KOPT-K1 (cell line): ENCODE measurements at regions not wholly inside any gene's neighbourhood (a gene's known extent, or its start where the extent isn't known, plus 50 kb on each side); places are given as distances from the start of the nearest gene placed in this dataset.
"Not testable (repeated sequence)": the region's sequence is repeated elsewhere in the genome, so short reads cannot be mapped to it uniquely, and the experiment has no call there.

Source experiments
- H3K27ac ChIP-seq: fragments of 200-600 bp; sonication (generic); 2 replicates; pipeline ENCODE4 v1.5.1; 2016; ENCODE audit warnings: antibody characterized with exemption, mild to moderate bottlenecking, low read depth, low read length; ENCODE audit not compliant: poor library complexity, severe bottlenecking
- H3K36me3 ChIP-seq: fragments of 200-600 bp; sonication (generic); 2 replicates; pipeline ENCODE4 v1.5.1; 2017; ENCODE audit warnings: antibody characterized with exemption, mild to moderate bottlenecking, low read length, moderate library complexity; ENCODE audit not compliant: insufficient read depth
- H3K9me3 ChIP-seq: fragments of 200-600 bp; sonication (generic); 2 replicates; pipeline ENCODE4 v1.5.1; 2017; ENCODE audit warnings: antibody characterized with exemption, low read length, mild to moderate bottlenecking; ENCODE audit not compliant: insufficient read depth, poor library complexity, severe bottlenecking

DNA sequence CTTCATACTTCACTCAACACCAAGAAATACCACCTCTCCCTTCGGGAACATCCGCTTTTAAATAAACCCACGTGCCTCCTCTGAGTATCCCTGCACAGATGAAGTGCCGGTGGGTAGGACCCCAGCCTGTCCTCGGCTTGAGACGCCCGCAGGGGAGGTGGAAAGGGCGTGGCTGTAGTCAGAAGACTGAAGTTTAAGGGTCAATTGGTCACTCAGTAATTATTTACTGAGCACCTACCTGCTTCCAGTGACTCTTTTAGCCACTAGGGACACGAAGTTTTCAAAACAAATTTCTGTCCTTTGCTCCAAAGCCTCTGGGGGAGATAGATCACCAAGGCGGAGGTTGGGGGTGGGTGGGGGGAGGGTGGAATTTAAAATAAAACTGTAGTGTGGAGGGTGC lies 309.4 kb downstream of the VRK1 start:
- Histone ChIP-seq H3K9me3 (peaks cover 15% of the 10 kb centered on the region), H3K36me3 (no peaks in the 10 kb centered on the region), H3K27ac (no peak overlapping the region)

DNA sequence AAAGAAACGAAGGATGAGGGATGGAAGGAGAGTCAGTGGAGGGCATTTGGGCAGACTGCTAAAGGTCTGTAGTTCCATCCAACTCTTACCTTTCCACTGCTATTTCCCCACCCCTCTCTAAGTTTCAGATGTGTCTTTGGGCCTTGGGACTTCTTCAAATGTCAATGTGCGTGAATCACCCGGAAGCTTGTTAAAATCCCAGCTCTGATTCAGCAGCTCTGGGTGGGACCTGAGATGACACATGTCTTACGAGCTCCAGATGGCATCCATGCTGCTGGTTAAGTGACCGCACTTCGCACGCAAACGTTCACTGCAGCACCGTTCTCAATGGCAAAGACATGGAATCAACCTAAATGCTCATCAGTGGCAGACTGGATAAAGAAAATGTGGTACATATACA lies 309.9 kb downstream of the VRK1 start:
- H3K9me3 ChIP-seq: peaks cover 15% of the 10 kb centered on the region
- no peak overlapping the region for H3K27ac ChIP-seq
- H3K36me3 ChIP-seq: no peaks in the 10 kb centered on the region

DNA sequence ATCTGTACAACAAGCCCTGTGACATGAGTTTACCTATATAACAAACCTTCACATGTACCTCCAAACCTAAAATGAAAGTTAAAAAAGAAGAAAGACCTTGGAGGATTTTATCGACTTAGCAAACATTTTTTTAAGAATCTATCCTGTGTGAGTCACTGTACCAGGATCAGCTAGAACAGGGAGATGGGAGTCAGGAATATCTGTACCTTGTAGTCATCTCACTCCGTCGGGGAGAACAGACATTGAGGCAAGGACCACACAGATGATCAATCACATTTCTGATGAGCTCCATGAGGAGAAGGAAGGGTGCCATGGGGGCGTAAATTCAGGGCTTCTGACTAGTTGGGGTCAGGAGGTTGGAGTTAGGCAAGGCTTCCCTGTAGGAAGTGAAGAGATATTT lies 310.6 kb downstream of the VRK1 start:
- no peaks in the 10 kb centered on the region for H3K36me3 ChIP-seq
- H3K9me3 ChIP-seq: peaks cover 15% of the 10 kb centered on the region
- no peak overlapping the region for H3K27ac ChIP-seq

DNA sequence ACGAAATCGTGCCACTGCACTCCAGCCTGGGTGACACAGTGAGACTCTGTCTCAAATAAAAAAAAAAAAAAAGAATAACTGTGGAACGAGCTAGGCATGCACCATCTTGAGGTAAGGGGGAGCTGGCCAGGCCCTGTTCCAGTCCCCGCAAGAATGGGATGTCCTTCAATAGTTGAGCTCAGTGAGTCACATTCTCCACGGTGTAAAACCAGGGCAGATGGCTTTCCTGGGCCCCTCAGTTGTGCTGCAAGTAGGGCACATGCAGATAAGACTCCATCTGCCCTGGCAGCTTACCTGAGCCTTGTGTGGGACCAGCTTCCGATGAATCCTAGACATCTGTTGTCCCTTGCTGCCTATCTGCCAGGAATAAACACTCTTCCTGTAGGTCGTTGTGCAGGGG lies 312.1 kb downstream of the VRK1 start:
- peaks cover 15% of the 10 kb centered on the region for H3K9me3 ChIP-seq
- H3K27ac ChIP-seq: no peak overlapping the region

DNA sequence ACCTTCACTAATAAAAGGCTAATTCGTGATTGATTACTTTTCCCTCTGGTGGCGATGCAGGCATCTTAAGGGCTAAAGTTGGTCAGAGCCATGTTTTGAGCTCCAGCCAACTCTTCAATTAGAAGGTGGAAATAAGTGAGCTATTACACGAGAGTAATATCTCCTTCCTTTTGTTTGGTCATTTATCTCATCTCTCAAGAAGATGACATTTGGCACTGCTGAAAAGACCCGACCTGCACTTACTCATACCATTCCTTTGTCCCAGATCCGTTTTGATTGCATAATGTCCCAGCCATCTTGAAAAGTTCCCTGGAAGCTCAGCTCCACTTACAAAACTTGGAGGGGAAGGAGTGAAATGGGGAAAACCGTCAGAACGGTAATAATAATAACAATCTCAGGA lies 316.2 kb downstream of the VRK1 start:
- H3K27ac ChIP-seq: no peak overlapping the region
- H3K9me3 ChIP-seq: peaks cover 14% of the 10 kb centered on the region
- no peaks in the 10 kb centered on the region for H3K36me3 ChIP-seq

More for the DNA sequence above, 312.1 kb downstream of the VRK1 start:
- no peaks in the 10 kb centered on the region for H3K36me3 ChIP-seq

DNA sequence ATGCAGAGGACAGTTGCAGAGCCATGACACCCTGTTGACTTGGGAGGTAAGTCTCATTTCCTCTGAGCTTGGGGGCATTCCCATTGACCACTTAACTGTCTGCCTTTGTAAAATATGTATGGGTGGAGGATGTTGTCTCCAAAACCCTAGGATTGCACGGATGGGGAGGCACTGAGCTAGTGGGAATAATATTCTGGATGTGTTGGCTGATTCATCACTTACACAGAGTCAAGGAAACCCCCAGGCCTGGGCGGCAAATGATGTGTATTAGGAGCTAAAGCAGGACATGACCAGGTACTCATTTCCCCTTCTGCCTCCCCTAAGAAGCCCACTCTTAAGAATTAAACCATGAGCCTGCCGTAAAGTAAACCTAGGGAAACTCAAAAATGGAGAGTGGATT lies 319.4 kb downstream of the VRK1 start:
- Histone ChIP-seq H3K9me3 (no peaks in the 10 kb centered on the region), H3K36me3 (no peaks in the 10 kb centered on the region), H3K27ac (no peak overlapping the region)

DNA sequence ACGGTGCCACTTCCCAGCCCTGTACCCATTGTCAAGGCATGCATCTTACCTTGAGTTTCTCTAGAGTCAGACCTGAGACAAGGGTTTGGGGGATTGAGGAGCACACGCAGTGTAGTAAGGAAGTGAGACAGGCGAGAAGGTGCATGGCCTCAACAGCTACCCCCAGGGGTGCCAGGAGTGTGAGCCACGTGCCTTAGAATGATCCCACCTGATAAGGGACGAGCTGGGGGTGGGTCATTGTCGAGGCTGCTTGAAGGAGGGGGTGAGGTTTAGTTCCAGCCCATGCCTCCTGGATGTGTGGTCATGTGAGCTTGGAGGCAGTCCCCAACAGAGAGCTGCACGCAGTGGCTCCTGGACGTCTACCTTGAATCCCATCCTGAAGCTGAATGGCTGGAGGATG lies 320.5 kb downstream of the VRK1 start:
- Histone ChIP-seq H3K36me3 (no peaks in the 10 kb centered on the region), H3K9me3 (no peaks in the 10 kb centered on the region), H3K27ac (no peak overlapping the region)

DNA sequence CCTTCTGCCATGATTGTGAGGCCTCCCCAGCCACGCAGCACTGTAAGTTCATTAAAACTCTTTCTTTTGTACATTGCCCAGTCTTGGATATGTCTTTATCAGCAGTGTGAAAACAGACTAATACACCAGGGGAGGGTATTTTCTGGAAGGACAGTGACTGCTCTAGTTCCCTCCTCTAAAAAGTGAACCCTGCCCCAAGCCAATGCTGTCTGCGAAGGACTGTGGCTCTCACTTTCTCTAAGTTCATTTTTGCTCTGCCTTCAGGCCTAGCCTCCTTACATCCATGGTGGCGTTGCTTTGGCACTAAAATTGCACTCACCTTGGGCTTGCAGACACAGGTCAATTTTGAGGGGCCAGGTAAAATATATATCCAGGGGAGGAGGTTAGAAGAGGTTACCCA lies 323.0 kb downstream of the VRK1 start:
- Histone ChIP-seq H3K9me3 (no peaks in the 10 kb centered on the region), H3K36me3 (no peaks in the 10 kb centered on the region)

DNA sequence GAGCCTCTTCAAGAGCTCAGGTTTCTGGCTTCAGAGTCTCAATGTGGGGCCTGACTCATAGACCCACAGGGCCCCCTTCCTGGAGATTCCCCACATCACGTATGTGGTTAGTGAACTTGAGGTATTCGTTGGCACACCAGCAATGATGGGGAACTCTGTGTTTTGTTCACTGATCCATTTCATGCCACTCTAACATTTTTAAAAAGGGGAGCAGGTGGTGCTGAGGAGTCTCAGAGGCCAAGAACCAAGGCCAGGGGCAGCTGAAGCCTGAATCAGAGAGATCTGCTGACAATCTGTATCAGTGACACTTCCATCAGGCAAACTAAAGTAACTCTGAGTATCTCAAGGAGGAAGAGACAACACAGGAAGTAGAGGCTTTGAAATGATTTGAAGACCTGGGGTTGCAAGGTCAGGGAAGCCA lies 323.4 kb downstream of the VRK1 start:
- H3K27ac ChIP-seq: peak overlapping the region; percentile 72
- no peaks in the 10 kb centered on the region for H3K9me3 ChIP-seq
- H3K36me3 ChIP-seq: no peaks in the 10 kb centered on the region

More for the DNA sequence above, 323.0 kb downstream of the VRK1 start:
- H3K27ac ChIP-seq: peak overlapping the region; percentile 72

DNA sequence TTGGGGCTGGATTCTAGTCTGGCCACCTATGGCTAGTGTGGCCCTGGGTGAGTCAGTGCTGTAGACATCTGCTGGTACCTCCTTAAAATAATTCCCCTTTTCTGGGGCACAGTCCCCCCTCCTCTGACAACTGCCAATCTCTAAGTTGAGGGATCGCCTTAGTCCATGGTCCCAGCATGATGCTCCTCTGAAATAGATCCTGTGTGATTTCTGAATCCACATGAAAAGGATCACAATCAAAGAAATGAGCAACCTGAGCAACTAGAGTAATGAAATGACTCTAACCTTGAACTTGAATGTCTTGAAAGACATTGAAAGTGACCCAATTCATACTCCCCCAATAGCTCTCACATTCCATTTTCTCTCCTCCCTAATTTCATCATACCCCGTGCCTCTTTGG lies 332.5 kb downstream of the VRK1 start:
- no peak overlapping the region for H3K27ac ChIP-seq
- H3K36me3 ChIP-seq: no peaks in the 10 kb centered on the region
- H3K9me3 ChIP-seq: no peaks in the 10 kb centered on the region

DNA sequence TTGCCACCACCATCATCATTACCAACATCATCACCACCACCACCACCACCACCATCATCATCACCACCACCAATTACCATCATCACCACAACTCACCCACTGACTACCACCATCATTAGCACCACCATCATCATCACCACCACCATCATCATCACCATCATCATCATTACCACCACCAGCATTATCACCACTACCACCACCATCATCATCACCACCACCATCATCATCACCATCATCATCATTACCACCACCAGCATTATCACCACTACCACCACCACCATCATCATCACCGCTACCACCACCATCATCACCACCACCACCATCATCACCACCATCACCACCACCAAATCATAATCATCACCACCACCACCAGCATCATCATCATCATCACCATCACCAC lies 338.7 kb downstream of the VRK1 start:
- not testable (repeated sequence) for H3K36me3 ChIP-seq, H3K27ac ChIP-seq, H3K9me3 ChIP-seq

DNA sequence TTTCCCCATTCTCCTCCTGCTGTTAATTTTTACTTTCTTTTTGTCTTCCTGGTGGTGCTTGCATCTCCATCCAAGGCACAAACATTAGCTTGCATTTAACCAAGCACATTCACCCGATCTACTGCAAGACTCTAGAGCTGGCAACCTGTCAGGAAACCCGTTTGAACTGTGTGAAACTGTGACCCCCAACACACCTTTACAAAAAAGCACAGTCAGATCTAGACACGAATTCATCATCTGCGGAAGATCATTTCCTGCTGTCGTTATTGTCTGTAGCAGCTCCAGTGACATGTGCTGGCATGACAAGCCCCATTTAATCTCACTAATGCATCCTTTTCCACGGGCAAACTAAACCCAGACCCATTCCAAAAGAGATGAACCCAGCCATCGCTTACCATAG lies 340.5 kb downstream of the VRK1 start:
- Histone ChIP-seq H3K36me3 (no peaks in the 10 kb centered on the region), H3K9me3 (no peaks in the 10 kb centered on the region), H3K27ac (no peak overlapping the region)

DNA sequence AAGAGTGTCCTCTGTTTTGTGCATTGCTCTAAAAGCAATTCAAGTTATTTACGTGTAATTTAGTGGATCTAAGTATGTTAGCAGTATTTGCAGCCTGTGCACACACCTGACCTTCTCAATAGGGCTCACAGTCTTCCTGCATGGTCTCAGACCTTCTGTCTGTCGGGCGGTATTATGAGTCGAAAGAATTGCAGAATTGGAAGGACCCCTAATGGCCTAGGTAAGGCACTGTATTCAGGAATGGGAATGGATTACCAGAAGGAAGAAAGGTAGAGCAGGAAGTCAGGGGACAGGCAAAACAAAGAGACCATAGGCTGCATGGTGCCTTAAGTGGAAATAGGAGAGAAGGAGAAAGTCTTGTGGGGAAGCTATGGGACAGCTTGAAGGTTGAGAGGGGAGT lies 341.6 kb downstream of the VRK1 start:
- Histone ChIP-seq H3K27ac (no peak overlapping the region), H3K9me3 (no peaks in the 10 kb centered on the region), H3K36me3 (no peaks in the 10 kb centered on the region)

DNA sequence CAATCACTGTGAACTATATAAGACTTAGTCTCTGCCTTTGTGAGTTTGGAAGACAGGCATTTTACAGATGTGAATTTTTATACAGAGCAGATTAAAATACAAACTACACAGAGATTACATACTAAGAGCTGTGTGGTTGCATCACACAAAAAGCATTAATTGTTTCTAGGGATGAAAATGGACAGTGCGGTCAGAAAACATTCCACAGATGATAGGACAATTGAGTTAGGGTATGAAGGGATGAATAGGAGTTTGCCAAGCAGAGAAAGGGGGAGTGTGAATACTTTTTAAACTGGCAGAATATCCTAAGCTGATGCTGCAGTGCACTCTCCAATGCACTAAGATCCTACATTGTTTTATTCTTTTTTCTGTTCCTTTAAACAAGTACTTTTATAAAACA lies 345.8 kb downstream of the VRK1 start:
- H3K27ac ChIP-seq: no peak overlapping the region
- H3K9me3 ChIP-seq: no peaks in the 10 kb centered on the region
- H3K36me3 ChIP-seq: no peaks in the 10 kb centered on the region

DNA sequence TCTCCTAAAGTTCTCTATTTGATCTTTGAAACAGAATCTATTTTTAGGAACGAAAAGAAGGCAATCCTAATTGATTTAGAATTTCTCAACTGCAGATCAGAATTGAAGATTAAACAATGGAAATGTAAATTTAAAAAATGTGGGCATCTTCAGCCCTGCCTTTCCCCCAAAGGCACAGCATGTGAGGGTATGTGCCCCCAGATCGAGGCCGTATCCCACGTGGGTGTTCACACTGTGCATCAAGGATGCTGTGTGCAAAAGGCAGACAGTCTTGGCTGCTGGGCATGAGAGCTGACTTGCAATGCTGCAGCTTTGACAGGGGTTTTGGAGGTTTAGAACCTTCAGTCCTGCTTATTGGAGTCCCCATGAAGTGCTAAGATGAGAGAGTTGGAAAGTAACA lies 346.3 kb downstream of the VRK1 start:
- no peaks in the 10 kb centered on the region for H3K36me3 ChIP-seq
- H3K9me3 ChIP-seq: no peaks in the 10 kb centered on the region
- no peak overlapping the region for H3K27ac ChIP-seq

DNA sequence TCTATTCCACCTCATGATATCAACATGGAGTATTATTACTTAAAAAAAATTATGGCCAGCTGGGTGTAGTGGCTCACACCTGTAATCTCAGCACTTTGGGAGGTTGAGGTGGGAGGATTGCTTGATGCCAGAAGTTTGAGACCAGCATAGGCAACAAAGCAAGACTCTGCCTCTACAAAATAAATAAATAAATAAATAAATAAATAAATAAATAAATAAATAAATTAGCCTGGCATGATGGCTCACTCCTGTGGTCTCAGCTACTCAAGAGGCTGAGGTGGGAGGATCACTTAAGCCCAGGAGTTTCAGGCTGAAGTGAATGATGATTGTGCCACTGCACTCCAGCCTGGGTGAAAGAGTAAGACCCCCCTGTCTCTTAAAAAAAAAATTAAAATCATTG lies 350.8 kb downstream of the VRK1 start:
- not testable (repeated sequence) for H3K36me3 ChIP-seq, H3K27ac ChIP-seq

DNA sequence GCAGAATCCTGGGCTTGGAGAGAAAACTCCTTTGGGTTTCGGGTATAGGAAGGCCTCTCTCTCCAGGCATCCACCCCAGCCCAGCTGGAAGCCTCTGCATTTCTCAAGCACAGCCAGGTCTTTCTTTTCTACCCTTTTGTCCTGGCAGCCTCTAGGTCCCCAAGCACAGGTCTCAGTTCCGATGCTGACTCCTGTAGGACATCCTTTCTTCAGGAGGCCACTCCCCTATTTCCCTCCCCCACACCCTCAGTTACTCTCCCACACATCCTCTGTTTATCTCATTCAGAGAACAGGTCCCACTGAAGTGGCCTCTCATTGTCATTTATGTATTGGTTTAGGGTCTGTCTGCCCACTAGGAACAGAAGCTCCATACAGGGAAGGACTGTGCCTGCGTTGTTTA lies 352.6 kb downstream of the VRK1 start:
- H3K36me3 ChIP-seq: no peaks in the 10 kb centered on the region
- H3K9me3 ChIP-seq: no peaks in the 10 kb centered on the region
- H3K27ac ChIP-seq: no peak overlapping the region

More for the DNA sequence above, 350.8 kb downstream of the VRK1 start:
- not testable (repeated sequence) for H3K9me3 ChIP-seq
